Liver (tissue), 8 donors: ENCODE measurements at regions not wholly inside any gene's neighbourhood (a gene's known extent, or its start where the extent isn't known, plus 50 kb on each side); places are given as distances from the start of the nearest gene placed in this dataset.
A peak's percentile ranks its signal among the peaks of the same experiment; 100 is the strongest.

Experiments used
- DNase-seq: peaks from one replicate; pipeline ENCODE4 v3.0.0-alpha.2; 2017; ENCODE audit warnings: low spot score
- H3K27ac ChIP-seq, 2 donors: one replicate each; pipeline ENCODE4 v1.7.0; 2013; ENCODE audit warnings: inconsistent platforms in 2 of 2, low read length in 2 of 2, control low read depth in 1 of 2, low read depth in 1 of 2, mild to moderate bottlenecking in 1 of 2
- H3K27me3 ChIP-seq, 4 donors: one replicate each; pipeline versions ENCODE4 v1.6.1 to v1.7.0; 2013; ENCODE audit warnings: low read length in 3 of 4, inconsistent platforms in 1 of 4, mild to moderate bottlenecking in 1 of 4, moderate library complexity in 1 of 4; ENCODE audit not compliant: control insufficient read depth in 4 of 4, insufficient read depth in 4 of 4
- H3K36me3 ChIP-seq, 4 donors: one replicate each; pipeline versions ENCODE4 v1.6.1 to v1.7.0; 2013; ENCODE audit warnings: low read length in 3 of 4, mild to moderate bottlenecking in 3 of 4, low read depth in 1 of 4, moderate library complexity in 1 of 4; ENCODE audit not compliant: control insufficient read depth in 4 of 4, insufficient read depth in 3 of 4
- H3K4me1 ChIP-seq, 4 donors: one replicate each; pipeline versions ENCODE4 v1.6.1 to v1.7.0; 2013; ENCODE audit warnings: low read length in 3 of 4, mild to moderate bottlenecking in 3 of 4, moderate library complexity in 1 of 4; ENCODE audit not compliant: control insufficient read depth in 4 of 4, insufficient read depth in 4 of 4
- H3K4me3 ChIP-seq, 3 donors: one replicate each; pipeline versions ENCODE4 v1.6.1 to v1.7.0; 2013; ENCODE audit warnings: low read length in 3 of 3, control low read depth in 1 of 3, low read depth in 1 of 3, mild to moderate bottlenecking in 1 of 3
- H3K9ac ChIP-seq, 2 donors: one replicate each; pipeline ENCODE4 v1.7.0; 2013; ENCODE audit warnings: low read length in 2 of 2, mild to moderate bottlenecking in 2 of 2, moderate library complexity in 2 of 2, control low read depth in 1 of 2, low read depth in 1 of 2
- H3K9me3 ChIP-seq, 4 donors: one replicate each; pipeline versions ENCODE4 v1.6.1 to v1.7.0; 2013; ENCODE audit warnings: low read length in 3 of 4; ENCODE audit not compliant: control insufficient read depth in 4 of 4
- ATF3 ChIP-seq: IDR thresholded peaks from 2 replicates; pipeline ENCODE4 v1.6.1; 2016; ENCODE audit warnings: antibody characterized with exemption
- CTCF ChIP-seq: fragments of 150-350 bp; IDR thresholded peaks from 2 replicates; pipeline ENCODE4 v1.5.1; 2017; ENCODE audit warnings: improper control_type of control experiment, low read depth, low read length; ENCODE audit not compliant: missing input control
- EGR1 ChIP-seq, 2 donors: IDR thresholded peaks; 2 replicates each; pipeline ENCODE4 v1.6.1; 2016 to 2018; ENCODE audit warnings: antibody characterized with exemption in 2 of 2, low read depth in 2 of 2
- FOXA1 ChIP-seq: IDR thresholded peaks from 2 replicates; pipeline ENCODE4 v1.6.1; 2016; ENCODE audit warnings: antibody characterized with exemption
- FOXA2 ChIP-seq: IDR thresholded peaks from 2 replicates; pipeline ENCODE4 v1.6.1; 2016; ENCODE audit warnings: antibody characterized with exemption
- GABPA ChIP-seq, 2 donors: IDR thresholded peaks in 1 of 2; conservative IDR thresholded peaks in 1 of 2; 2 replicates each; pipeline ENCODE4 v1.6.1; 2016; ENCODE audit warnings: antibody characterized with exemption in 2 of 2, mild to moderate bottlenecking in 1 of 2, moderate library complexity in 1 of 2
- HNF4A ChIP-seq, 2 donors: conservative IDR thresholded peaks; 2 replicates each; pipeline ENCODE4 v1.6.1; 2016; ENCODE audit warnings: antibody characterized with exemption in 2 of 2, mild to moderate bottlenecking in 2 of 2
- HNF4G ChIP-seq: IDR thresholded peaks from 2 replicates; pipeline ENCODE4 v1.6.1; 2016; ENCODE audit warnings: antibody characterized with exemption
- JUND ChIP-seq, 2 donors: IDR thresholded peaks; 2 replicates each; pipeline ENCODE4 v1.6.1; 2016; ENCODE audit warnings: antibody characterized with exemption in 2 of 2
- MAX ChIP-seq: IDR thresholded peaks from 2 replicates; pipeline ENCODE4 v1.6.1; 2016; ENCODE audit warnings: antibody characterized with exemption
- NR2F2 ChIP-seq: IDR thresholded peaks from 2 replicates; pipeline ENCODE4 v1.6.1; 2016; ENCODE audit warnings: antibody characterized with exemption
- RAD21 ChIP-seq, 2 donors: IDR thresholded peaks; 2 replicates each; pipeline ENCODE4 v1.6.1; 2016; ENCODE audit warnings: antibody characterized with exemption in 2 of 2, mild to moderate bottlenecking in 2 of 2
- REST ChIP-seq: IDR thresholded peaks from 2 replicates; pipeline ENCODE4 v1.6.1; 2016; ENCODE audit warnings: antibody characterized with exemption, mild to moderate bottlenecking
- RXRA ChIP-seq, 2 donors: IDR thresholded peaks; 2 replicates each; pipeline ENCODE4 v1.6.1; 2017 to 2018; ENCODE audit warnings: antibody characterized with exemption in 2 of 2, mild to moderate bottlenecking in 1 of 2
- SP1 ChIP-seq: IDR thresholded peaks from 2 replicates; pipeline ENCODE4 v1.6.1; 2018; ENCODE audit warnings: antibody characterized with exemption, mild to moderate bottlenecking
- TAF1 ChIP-seq: conservative IDR thresholded peaks from 2 replicates; pipeline ENCODE4 v1.6.1; 2016; ENCODE audit warnings: antibody characterized with exemption, mild to moderate bottlenecking
- YY1 ChIP-seq: IDR thresholded peaks from 2 replicates; pipeline ENCODE4 v1.6.1; 2016; ENCODE audit warnings: antibody characterized with exemption, mild to moderate bottlenecking
- ZBTB33 ChIP-seq: IDR thresholded peaks from 2 replicates; pipeline ENCODE4 v1.6.1; 2016; ENCODE audit warnings: antibody characterized with exemption
- WGBS: extraction: QIAGEN DNeasy Blood & Tissue Kit; methylation state at CpG from one replicate; pipeline ENCODE4 v1.1.7; 2013; 5-methylcytosine and 5-hydroxymethylcytosine counted together
- donor health status: healthy.
- donor health status: healthy.
- donor health status: healthy.
- donor health status: healthy.
- donor health status: healthy.

GRCh38 chr6:903761-904160 lies 210.8 kb upstream of the EXOC2 start (continued):
- no peak for TF ChIP-seq CTCF
- TF ChIP-seq YY1 = no peak
- no peak for TF ChIP-seq HNF4A (conservative IDR thresholded peaks at IDR 0.05)
- TF ChIP-seq EGR1 (IDR thresholded peaks at IDR 0.05; ENCODE audit: low read depth in 2 of 2) = no peak
- no peak for TF ChIP-seq RAD21 (IDR thresholded peaks at IDR 0.05)

GRCh38 chr6:901696-902460 lies 208.9 kb upstream of the EXOC2 start:
- WGBS = 36% methylated on average over 9 of the region's 9 CpGs
- Histone ChIP-seq H3K27ac (peak overlapping the region; percentile 91 to 93), H3K27me3 (no peaks in the 10 kb centered on the region), H3K9ac (peak overlapping the region in 1 of 2 donors; percentile 60), H3K9me3 (no peaks in the 10 kb centered on the region), H3K4me3 (peak overlapping the region in 2 of 3 donors; percentile 12 to 40), H3K36me3 (no peaks in the 10 kb centered on the region), H3K4me1 (peaks cover 2 to 21% (median 11%) of the 10 kb centered on the region in 4 donors)
- no peak for DNase-seq
- TF ChIP-seq RXRA (IDR thresholded peaks at IDR 0.05) = no peak
- no peak for TF ChIP-seq SP1
- TF ChIP-seq HNF4A (conservative IDR thresholded peaks at IDR 0.05) = peak in 1 of 2 donors; percentile 7
- peak; percentile 52 for TF ChIP-seq FOXA2

- H3K36me3 ChIP-seq = no peaks in the 10 kb centered on the region
- WGBS = 32% methylated on average over 24 of the region's 24 CpGs
- H3K9me3 ChIP-seq = no peaks in the 10 kb centered on the region
- H3K27me3 ChIP-seq = no peaks in the 10 kb centered on the region
- peak overlapping the region; percentile 91 to 93 for H3K27ac ChIP-seq
- peak; percentile 54 for DNase-seq
- H3K4me3 ChIP-seq = peak overlapping the region; percentile 12 to 40 (median 32)
- peaks cover 2 to 21% (median 11%) of the 10 kb centered on the region in 4 donors for H3K4me1 ChIP-seq
- peak overlapping the region; percentile 45 to 60 for H3K9ac ChIP-seq
- TF ChIP-seq HNF4A (conservative IDR thresholded peaks at IDR 0.05) (peak; percentile 81 to 83), ATF3 (peak; percentile 56), RXRA (IDR thresholded peaks at IDR 0.05) (peak; percentile 75 to 84), GABPA (IDR thresholded peaks at IDR 0.05 in 1 of 2, conservative IDR thresholded peaks at IDR 0.05 in 1 of 2) (no peak), MAX (peak; percentile 75), RAD21 (IDR thresholded peaks at IDR 0.05) (peak; percentile 34 to 37), FOXA1 (peak; percentile 82), NR2F2 (no peak), ZBTB33 (peak; percentile 88), FOXA2 (peak; percentile 82), TAF1 (peak; percentile 63), HNF4G (peak; percentile 43), REST (peak; percentile 43), JUND (IDR thresholded peaks at IDR 0.05) (peak in 1 of 2 donors; percentile 85), YY1 (peak; percentile 75), SP1 (peak; percentile 86), EGR1 (IDR thresholded peaks at IDR 0.05; ENCODE audit: low read depth in 2 of 2) (peak in 1 of 2 donors; percentile 26)
Measured at GRCh38 chr6:900716-901605, 208.0 kb upstream of the EXOC2 start.
